Prostate gland (tissue), 1 donor: ENCODE measurements at regions not wholly inside any gene's neighbourhood (a gene's known extent, or its start where the extent isn't known, plus 50 kb on each side); places are given as distances from the start of the nearest gene placed in this dataset.

Experiments used
- POLR2A ChIP-seq: fragments of 450-650 bp; IDR thresholded peaks from one replicate; pipeline ENCODE4 v1.6.1; 2016; ENCODE audit warnings: antibody characterized with exemption, mild to moderate bottlenecking
- POLR2AphosphoS5 ChIP-seq: sonication (generic); formaldehyde crosslinking; IDR thresholded peaks from one replicate; pipeline ENCODE4 v1.6.1; 2017; ENCODE audit warnings: antibody characterized with exemption

DNA sequence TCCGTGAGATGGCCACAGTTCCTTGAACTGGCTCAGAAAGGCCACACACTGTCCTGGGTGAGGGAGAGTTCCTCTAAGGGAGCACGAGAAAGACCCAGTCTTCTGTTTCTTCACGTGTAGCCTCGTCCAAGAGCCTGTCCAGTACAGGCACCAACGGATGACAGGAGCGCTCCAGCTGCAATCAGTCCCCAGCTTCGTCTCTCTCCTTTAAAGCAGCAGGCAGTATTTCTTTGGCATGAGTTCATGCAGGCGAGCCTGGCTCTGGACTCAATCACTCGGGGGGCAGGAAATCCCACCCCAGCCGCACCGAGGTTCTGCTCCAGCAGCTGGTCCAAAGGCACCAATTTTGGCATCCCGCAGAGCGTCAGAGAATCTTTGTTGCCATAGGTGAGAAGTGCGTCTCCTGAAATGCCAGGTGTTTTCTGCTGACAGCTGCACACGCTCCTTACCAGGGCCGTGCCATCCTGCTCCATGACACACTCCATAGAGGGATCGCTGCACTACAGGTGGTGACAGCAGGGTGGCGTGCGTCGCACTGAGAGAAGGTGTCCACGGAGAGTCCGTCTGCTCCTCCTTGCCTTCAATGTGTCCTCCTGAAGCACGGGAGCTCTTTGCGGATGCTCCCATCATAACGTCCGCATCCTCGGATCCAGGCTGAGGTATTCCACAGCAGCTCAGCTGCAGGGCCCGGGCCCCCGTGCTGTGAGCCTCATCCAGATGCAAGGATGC is 59.6 kb upstream of the AFDN start:
- TF ChIP-seq POLR2A (no peak), POLR2AphosphoS5 (no peak)
